Neural progenitor cell (in vitro differentiated cells): ENCODE measurements at regions not wholly inside any gene's neighbourhood (a gene's known extent, or its start where the extent isn't known, plus 50 kb on each side); places are given as distances from the start of the nearest gene placed in this dataset.

ENCODE experiments used
- DNase-seq: peaks from one replicate; pipeline ENCODE4 v3.0.0-alpha.2; 2016; ENCODE audit warnings: low spot score
- H2AFZ ChIP-seq: fragments of 200-600 bp; sonication (generic); replicated peaks from 2 replicates; pipeline ENCODE4 v1.6.1; 2016; ENCODE audit warnings: antibody characterized with exemption
- H3F3A ChIP-seq: fragments of 200-600 bp; sonication (generic); 2 replicates; pipeline ENCODE4 v1.6.1; 2016; ENCODE audit warnings: antibody characterized with exemption, low read depth
- H3K27ac ChIP-seq: fragments of 200-600 bp; sonication (generic); 2 replicates; pipeline ENCODE4 v1.5.1; 2016; ENCODE audit warnings: mild to moderate bottlenecking
- H3K27me3 ChIP-seq: fragments of 200-600 bp; sonication (generic); 2 replicates; pipeline ENCODE4 v1.6.1; 2016; ENCODE audit warnings: mild to moderate bottlenecking, moderate library complexity
- H3K36me3 ChIP-seq: fragments of 200-600 bp; sonication (generic); 2 replicates; pipeline ENCODE4 v1.5.1; 2016
- H3K4me1 ChIP-seq: fragments of 200-600 bp; sonication (generic); 2 replicates; pipeline ENCODE4 v1.6.1; 2016; ENCODE audit warnings: mixed run types
- H3K4me2 ChIP-seq: fragments of 200-600 bp; sonication (generic); 2 replicates; pipeline ENCODE4 v1.6.1; 2016
- H3K4me3 ChIP-seq: fragments of 200-600 bp; sonication (generic); 2 replicates; pipeline ENCODE4 v1.5.1; 2016
- H3K79me2 ChIP-seq: fragments of 200-600 bp; sonication (generic); 2 replicates; pipeline ENCODE4 v1.6.1; 2016; ENCODE audit warnings: low read depth
- H3K9ac ChIP-seq: fragments of 200-600 bp; sonication (generic); 2 replicates; pipeline ENCODE4 v1.6.1; 2016
- H3K9me3 ChIP-seq: fragments of 200-600 bp; sonication (generic); 2 replicates; pipeline ENCODE4 v1.5.1; 2016; ENCODE audit warnings: low read depth
- H4K20me1 ChIP-seq: fragments of 200-600 bp; sonication (generic); 2 replicates; pipeline ENCODE4 v1.6.1; 2016; ENCODE audit warnings: low read depth
- H3K27ac Mint-ChIP-seq: 3 replicates; pipeline ENCODE4 v1.8.0; 2021; ENCODE audit warnings: mixed read lengths
- H3K27me3 Mint-ChIP-seq: 2 replicates; pipeline ENCODE4 v1.8.0; 2022; ENCODE audit warnings: low read depth, mild to moderate bottlenecking, inconsistent platforms, moderate library complexity, mixed read lengths; ENCODE audit not compliant: insufficient read depth
- H3K36me3 Mint-ChIP-seq: 3 replicates; pipeline ENCODE4 v1.8.0; 2021; ENCODE audit warnings: mixed read lengths
- H3K4me1 Mint-ChIP-seq: 3 replicates; pipeline ENCODE4 v1.8.0; 2021; ENCODE audit warnings: mixed read lengths
- H3K4me3 Mint-ChIP-seq: 3 replicates; pipeline ENCODE4 v1.8.0; 2021; ENCODE audit warnings: mild to moderate bottlenecking, moderate library complexity, mixed read lengths
- H3K9me3 Mint-ChIP-seq: 3 replicates; pipeline ENCODE4 v1.8.0; 2020; ENCODE audit warnings: mixed read lengths
- CTCF ChIP-seq: fragments of 200-600 bp; sonication (generic); IDR thresholded peaks from 2 replicates; pipeline ENCODE4 v1.5.1; 2017; ENCODE audit warnings: antibody characterized with exemption, mild to moderate bottlenecking
- EZH2 ChIP-seq: fragments of 200-600 bp; sonication (generic); IDR thresholded peaks from 2 replicates; pipeline ENCODE4 v1.6.1; 2017; ENCODE audit warnings: antibody characterized with exemption, mild to moderate bottlenecking, moderate library complexity
- EZH2phosphoT487 ChIP-seq: fragments of 200-600 bp; sonication (generic); IDR thresholded peaks from 2 replicates; pipeline ENCODE4 v1.6.1; 2017; ENCODE audit warnings: antibody characterized with exemption

- Mint-ChIP-seq H3K27me3 (peaks cover 8% of the 10 kb centered on the region), H3K4me3 (no peak overlapping the region), H3K4me1 (peaks cover 51% of the 10 kb centered on the region), H3K9me3 (peaks cover 2% of the 10 kb centered on the region), H3K36me3 (no peaks in the 10 kb centered on the region), H3K27ac (peak overlapping the region; percentile 81)
- Histone ChIP-seq H3K4me2 (no peak overlapping the region), H3K9ac (no peak overlapping the region), H3K4me3 (no peak overlapping the region), H3K27ac (no peak overlapping the region), H3F3A (peaks cover 4% of the 10 kb centered on the region), H2AFZ (no peak overlapping the region), H3K27me3 (no peaks in the 10 kb centered on the region), H3K36me3 (no peaks in the 10 kb centered on the region), H3K4me1 (peaks cover 11% of the 10 kb centered on the region), H4K20me1 (no peaks in the 10 kb centered on the region), H3K79me2 (no peaks in the 10 kb centered on the region), H3K9me3 (no peaks in the 10 kb centered on the region)
- no peak for DNase-seq
- TF ChIP-seq CTCF (no peak), EZH2phosphoT487 (no peak), EZH2 (no peak)
These were observed 81.9 kb upstream of the C1orf174 start for GRCh38 chr1:3981746-3982505.

GRCh38 chr1:3983181-3983580 lies 83.1 kb upstream of the C1orf174 start:
- peaks cover 4% of the 10 kb centered on the region for H3F3A ChIP-seq
- H3K27me3 ChIP-seq, result no peaks in the 10 kb centered on the region
- H3K79me2 ChIP-seq, result no peaks in the 10 kb centered on the region
- H2AFZ ChIP-seq, result no peak overlapping the region
- H3K27ac ChIP-seq, result no peak overlapping the region
- no peak overlapping the region for H3K9ac ChIP-seq
- Mint-ChIP-seq H3K4me3 (peak overlapping the region; percentile 46), H3K9me3 (no peaks in the 10 kb centered on the region), H3K27me3 (peaks cover 9% of the 10 kb centered on the region), H3K4me1 (peaks cover 48% of the 10 kb centered on the region), H3K36me3 (no peaks in the 10 kb centered on the region), H3K27ac (peak overlapping the region; percentile 79)
- TF ChIP-seq EZH2phosphoT487, result no peak
- TF ChIP-seq EZH2, result no peak
- TF ChIP-seq CTCF, result no peak
- peaks cover 11% of the 10 kb centered on the region for H3K4me1 ChIP-seq
- H3K4me2 ChIP-seq, result no peak overlapping the region
- peak; percentile 22 for DNase-seq
- no peak overlapping the region for H3K4me3 ChIP-seq
- H4K20me1 ChIP-seq, result no peaks in the 10 kb centered on the region
- H3K36me3 ChIP-seq, result no peaks in the 10 kb centered on the region
- no peaks in the 10 kb centered on the region for H3K9me3 ChIP-seq

GRCh38 chr1:3984586-3984985 lies 84.5 kb upstream of the C1orf174 start:
- Histone ChIP-seq H3K9me3 (no peaks in the 10 kb centered on the region), H2AFZ (no peak overlapping the region), H3K79me2 (no peaks in the 10 kb centered on the region), H3K4me3 (no peak overlapping the region), H3K36me3 (no peaks in the 10 kb centered on the region), H3F3A (peaks cover 4% of the 10 kb centered on the region), H4K20me1 (no peaks in the 10 kb centered on the region), H3K27me3 (no peaks in the 10 kb centered on the region), H3K4me1 (peaks cover 11% of the 10 kb centered on the region), H3K27ac (no peak overlapping the region), H3K4me2 (no peak overlapping the region), H3K9ac (no peak overlapping the region)
- Mint-ChIP-seq H3K27ac (peak overlapping the region; percentile 72), H3K27me3 (peaks cover 12% of the 10 kb centered on the region), H3K36me3 (no peaks in the 10 kb centered on the region), H3K4me3 (peak overlapping the region; percentile 27), H3K4me1 (peaks cover 42% of the 10 kb centered on the region), H3K9me3 (no peaks in the 10 kb centered on the region)
- DNase-seq, result no peak
- TF ChIP-seq EZH2 (no peak), EZH2phosphoT487 (no peak), CTCF (no peak)
